GM21619 (cell line): ENCODE measurements at regions not wholly inside any gene's neighbourhood (a gene's known extent, or its start where the extent isn't known, plus 50 kb on each side); places are given as distances from the start of the nearest gene placed in this dataset.
"Not testable (repeated sequence)": the region's sequence is repeated elsewhere in the genome, so short reads cannot be mapped to it uniquely, and the experiment has no call there.

Experiments used
- ATAC-seq: cut with Tn5 transposase; IDR thresholded peaks from one replicate; pipeline ENCODE4 v1.9.1; 2021; ENCODE audit not compliant: unreplicated experiment

- ATAC-seq: no peak
Observed at GRCh38 chr7:50251765-50252164, 52.8 kb upstream of the IKZF1 start.

- ATAC-seq: no peak
Observed at GRCh38 chr7:50246551-50246950, 58.0 kb upstream of the IKZF1 start.

- ATAC-seq: not testable (repeated sequence)
Observed at GRCh38 chr7:50242111-50242510, 62.4 kb upstream of the IKZF1 start.

DNA sequence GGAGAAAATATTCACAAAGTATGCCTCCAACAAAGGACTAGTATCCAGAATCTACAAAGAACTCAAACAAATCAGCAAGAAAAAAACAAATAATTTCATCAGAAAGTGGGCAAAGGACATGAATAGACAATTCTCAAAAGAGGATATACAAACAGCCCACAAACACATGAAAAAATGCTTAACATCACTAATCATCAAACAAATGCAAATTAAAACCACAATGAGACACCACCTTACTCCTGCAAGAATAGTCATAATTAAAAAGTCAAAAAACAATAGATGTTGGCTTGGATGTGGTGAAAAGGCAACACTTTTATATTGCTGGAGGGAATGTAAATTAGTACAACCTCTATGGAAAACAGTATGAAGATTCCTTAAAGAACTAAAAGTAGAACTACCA is 63.8 kb upstream of the IKZF1 start:
- not testable (repeated sequence) for ATAC-seq

DNA sequence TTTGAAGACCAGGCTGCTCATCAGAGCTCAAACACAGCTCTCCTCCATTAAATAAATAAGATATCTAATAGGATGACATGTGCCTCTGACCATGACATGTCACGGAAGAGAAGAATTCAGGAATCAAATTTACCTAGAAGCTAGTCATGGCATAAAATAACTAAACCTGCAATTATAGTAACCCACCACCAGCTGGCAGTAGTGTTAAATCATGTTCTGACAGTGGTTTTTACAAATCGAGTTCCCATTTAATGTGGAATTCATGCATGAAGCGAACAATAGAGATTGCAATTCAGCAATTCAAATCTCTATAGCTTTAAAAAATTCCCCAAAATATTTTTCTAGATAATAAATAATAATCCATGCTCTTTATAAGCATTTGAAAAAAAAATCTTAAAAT is 74.6 kb upstream of the IKZF1 start:
- no peak for ATAC-seq

DNA sequence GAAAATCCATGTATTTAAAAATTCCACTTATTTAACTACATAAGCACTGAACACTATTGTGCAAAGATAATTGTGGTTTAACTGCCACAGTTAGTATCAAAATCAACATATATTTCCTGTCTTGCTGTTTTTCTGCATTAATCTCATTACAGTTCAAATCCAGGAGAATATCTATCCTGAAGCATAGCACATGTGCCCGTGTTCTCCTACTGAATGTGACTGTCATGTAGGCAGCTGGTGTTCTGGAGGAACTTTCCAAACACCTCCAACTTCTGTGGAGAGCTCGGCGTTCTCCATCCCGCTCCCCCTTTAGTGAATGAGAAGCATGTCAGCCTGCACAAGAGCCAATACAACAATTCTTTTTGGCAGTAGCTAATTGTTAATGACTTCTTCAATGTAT is 76.4 kb upstream of the IKZF1 start:
- no peak for ATAC-seq

DNA sequence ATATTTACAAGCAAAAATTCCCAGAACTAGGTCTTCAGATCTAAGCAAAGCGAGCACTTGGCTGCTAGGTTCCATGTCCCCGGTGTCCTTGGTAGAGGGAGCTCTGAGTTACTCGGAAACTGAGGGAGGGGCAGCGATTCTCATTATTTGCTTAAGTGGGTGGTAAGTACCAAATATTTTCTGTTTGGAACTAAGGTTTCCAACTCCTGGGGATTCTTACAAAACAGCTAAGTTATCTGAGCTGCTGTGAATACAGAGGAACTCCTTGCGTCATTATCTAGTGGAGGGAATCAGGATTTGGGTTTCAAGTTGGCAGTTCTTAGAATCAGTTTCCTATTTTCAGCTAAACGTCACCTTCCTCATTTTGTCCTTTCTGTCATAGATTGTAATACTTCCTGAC is 76.8 kb upstream of the IKZF1 start:
- no peak for ATAC-seq

DNA sequence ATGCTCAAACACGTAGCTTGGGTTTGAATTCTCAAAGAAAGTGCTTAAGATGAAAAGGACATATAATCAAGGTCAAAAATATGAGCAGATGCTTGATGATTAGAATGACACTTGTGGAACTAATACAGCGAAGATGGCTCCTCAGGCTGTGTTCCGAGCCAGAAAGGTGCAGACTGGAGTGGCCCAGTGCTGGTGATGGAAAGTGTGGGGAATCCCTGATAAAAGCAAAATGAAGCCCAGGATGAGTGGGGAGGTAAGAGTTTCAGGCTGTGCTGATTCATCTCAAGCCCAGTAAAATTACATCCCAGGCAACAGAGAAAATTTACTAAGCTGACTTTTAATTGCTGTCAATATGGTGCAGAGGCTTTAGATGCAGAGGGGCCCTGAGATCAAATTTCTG is 77.8 kb upstream of the IKZF1 start:
- no peak for ATAC-seq

GRCh38 chr7:50226145-50226544 is 78.4 kb upstream of the IKZF1 start:
- ATAC-seq: no peak

- ATAC-seq: no peak
Observed at GRCh38 chr7:50221433-50221832, 83.1 kb upstream of the IKZF1 start.

GRCh38 chr7:50221028-50221427 is 83.5 kb upstream of the IKZF1 start:
- no peak for ATAC-seq

- no peak for ATAC-seq
Observed at GRCh38 chr7:50220273-50220672, 84.2 kb upstream of the IKZF1 start.

GRCh38 chr7:50217821-50218281 is 86.7 kb upstream of the IKZF1 start:
- ATAC-seq: no peak

GRCh38 chr7:50217401-50217800 is 87.1 kb upstream of the IKZF1 start:
- ATAC-seq: no peak

DNA sequence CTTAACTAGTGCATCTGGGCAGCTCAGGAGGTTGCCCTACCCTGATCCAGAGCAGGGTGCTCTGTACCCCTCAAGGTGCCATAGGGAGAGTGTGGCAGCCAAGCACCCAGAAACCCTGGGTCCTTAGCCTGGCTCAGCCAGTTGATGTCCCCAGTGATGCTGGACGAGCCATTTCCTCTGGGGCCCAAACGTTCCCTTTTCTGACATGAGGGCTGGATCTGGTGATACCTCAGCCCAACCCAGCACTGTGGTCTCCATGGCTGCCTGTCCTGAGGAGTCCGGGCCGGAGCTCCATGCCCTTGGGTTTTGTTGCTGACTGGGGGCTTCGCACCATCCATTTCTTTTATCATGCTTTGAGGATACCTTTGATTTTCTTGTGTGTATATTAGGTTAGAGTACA is 87.9 kb upstream of the IKZF1 start:
- no peak for ATAC-seq

GRCh38 chr7:50214771-50215170 is 89.7 kb upstream of the IKZF1 start:
- no peak for ATAC-seq

DNA sequence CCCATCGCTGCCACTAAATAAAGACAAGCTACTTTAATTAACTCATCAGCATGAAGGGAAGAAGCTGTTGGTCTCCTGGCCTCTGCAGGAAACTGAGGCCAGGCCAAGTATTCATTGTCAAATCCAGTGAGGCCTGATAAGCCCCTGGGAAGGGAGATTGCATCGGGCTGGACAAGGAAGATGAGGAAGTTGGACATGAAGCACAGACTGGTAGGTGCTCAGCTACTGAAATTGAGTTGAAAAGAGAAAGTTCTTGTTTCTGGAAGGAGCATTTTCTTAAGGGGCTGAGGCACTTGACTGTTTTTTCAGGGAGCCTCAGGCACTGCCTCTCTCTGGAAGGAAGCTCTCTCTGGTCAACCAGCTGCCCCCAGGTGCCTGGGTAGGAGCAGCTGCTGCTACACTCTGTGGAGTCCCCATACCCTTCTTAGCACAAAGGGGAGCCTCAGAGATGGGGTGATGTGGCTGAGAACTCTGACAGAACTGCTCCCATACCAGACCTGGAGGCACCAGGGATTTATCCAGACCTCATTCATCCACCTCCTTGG is 90.3 kb upstream of the IKZF1 start:
- no peak for ATAC-seq

GRCh38 chr7:50213622-50214017 is 90.9 kb upstream of the IKZF1 start:
- ATAC-seq: no peak

GRCh38 chr7:50212666-50213621 is 91.6 kb upstream of the IKZF1 start:
- no peak for ATAC-seq

- no peak for ATAC-seq
Observed at GRCh38 chr7:50212016-50212325, 92.5 kb upstream of the IKZF1 start.

DNA sequence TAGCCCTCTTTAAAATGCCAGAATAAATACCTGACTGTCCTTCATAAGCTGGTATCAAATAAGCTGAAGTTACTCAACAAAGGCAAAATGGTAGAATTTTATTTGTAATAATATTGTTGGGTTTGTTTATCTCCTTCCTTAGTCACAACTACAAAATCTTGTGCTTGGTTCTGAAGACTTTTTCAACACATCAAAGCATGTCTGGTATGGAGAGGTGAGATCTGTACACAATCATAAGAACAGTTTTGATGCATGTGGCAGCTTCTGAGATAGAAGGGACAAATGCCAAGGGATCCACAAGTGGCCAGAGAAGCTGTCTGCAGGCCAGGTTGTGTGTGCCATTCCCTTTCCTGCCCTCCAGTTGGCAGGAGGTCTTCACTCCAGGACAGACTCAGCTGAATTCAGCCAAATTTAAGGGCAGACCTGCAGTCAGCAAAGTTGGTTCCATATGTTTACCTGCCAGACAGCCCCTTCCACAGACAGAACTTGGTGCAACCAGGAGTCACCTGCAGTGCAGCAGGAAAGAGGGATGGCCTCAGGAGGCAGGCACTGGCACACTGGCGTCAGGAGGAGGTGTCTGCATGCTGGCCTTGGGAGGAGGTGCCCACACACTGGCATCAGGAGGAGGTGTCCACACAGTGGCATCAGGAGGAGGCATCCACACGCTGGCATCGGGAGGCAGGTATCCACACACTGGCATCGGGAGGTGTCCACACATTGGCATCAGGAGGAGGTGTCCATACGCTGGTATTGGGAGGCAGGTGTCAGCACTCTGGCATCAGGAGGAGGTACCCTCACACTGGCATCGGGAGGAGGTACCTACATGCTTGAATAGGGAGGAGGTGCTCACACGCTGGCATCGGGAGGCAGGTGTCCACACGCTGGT is 93.1 kb upstream of the IKZF1 start:
- ATAC-seq: no peak

- ATAC-seq: no peak
Observed at GRCh38 chr7:50210706-50211115, 93.8 kb upstream of the IKZF1 start.
